NCI-H2107 treated with DMSO at 0.1 percent for 48 hours (cell line): ENCODE measurements at regions not wholly inside any gene's neighbourhood (a gene's known extent, or its start where the extent isn't known, plus 50 kb on each side); places are given as distances from the start of the nearest gene placed in this dataset.

Experiments
- DNase-seq: peaks from one replicate; lab custom pipeline; 2025; ENCODE audit not compliant: unreplicated experiment; lab: John Stamatoyannopoulos, UW

GRCh38 chr18:7288544-7288943, 57.7 kb downstream of the LRRC30 start:
- no peak for DNase-seq

DNA sequence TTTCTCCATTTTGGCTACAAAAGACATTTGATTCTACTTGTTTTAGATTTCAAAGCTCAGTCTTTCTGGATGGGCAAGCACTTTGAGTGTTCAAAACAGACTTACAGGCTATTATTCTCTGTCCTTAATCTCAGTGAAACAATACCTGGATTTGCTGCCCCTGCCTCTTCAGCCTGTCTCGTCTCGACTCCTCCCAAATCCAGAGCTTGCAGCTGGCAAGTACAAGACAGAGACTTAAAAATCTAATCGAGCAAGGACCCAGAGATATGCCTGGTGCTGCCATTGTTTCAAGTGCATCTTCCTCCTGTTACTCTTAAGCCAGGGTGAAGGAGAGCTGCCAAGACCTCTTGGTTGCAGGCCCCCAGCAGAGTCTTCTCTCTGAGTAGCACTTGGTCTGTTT, 59.2 kb downstream of the LRRC30 start:
- DNase-seq: no peak

DNA sequence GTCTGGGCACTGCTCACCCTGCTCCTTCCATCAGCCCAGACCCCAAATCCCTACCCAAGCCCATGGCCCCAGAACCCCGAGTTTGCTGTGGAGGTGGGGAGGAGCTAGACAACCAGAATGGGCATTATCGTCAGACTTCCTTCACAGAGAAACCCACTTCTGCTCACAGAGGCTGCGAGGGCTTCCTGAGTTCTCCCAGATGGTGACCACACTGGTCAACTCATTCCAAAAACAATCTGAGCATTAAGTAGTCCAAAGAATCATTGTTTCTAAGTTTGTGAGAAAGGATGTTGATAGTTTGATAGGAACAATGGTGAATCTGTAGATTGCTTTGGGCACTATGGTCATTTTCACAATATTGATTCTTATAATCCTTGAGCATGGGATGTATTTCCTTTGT, 60.2 kb downstream of the LRRC30 start:
- no peak for DNase-seq

- no peak for DNase-seq
Measured at GRCh38 chr18:7298149-7298548, 67.3 kb downstream of the LRRC30 start.

- peak; percentile 49 for DNase-seq
Measured at GRCh38 chr18:7301094-7301493, 70.2 kb downstream of the LRRC30 start.

DNA sequence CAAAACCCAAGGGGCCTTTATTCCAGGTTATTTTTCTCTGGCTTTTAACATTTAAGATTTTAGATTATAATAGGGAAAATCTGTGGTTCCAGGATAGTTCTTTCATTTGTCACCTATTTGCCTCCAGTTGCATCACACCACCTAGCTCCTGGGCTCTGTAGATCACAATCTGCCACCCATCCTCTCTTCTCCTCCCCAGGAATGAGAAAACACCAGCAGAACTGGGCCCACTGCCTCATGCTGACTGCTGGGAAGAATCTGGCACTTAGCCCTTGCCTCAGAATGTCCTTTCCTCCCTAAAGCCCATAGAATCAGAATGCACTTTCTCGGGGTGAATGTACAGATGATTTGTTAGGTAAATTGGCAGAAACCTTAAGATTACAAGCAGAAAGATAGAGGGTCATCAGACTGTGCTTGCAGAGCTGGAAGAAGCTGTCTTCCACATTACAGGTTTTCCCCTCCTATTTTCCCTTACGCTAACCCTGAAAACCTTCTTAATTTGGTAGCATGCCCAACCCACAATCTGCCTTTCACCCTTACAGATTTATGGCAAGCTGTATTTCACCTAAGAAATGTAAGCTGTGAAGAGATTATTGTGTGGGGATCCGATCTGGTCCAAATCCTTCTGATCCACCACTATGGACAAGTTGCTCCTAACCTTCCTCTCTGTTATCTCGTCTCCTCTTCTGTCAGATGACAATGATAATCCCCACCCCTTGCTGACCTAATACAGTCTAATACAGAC, 72.6 kb downstream of the LRRC30 start:
- no peak for DNase-seq

GRCh38 chr18:7304061-7304370, 73.1 kb downstream of the LRRC30 start:
- DNase-seq: no peak

DNA sequence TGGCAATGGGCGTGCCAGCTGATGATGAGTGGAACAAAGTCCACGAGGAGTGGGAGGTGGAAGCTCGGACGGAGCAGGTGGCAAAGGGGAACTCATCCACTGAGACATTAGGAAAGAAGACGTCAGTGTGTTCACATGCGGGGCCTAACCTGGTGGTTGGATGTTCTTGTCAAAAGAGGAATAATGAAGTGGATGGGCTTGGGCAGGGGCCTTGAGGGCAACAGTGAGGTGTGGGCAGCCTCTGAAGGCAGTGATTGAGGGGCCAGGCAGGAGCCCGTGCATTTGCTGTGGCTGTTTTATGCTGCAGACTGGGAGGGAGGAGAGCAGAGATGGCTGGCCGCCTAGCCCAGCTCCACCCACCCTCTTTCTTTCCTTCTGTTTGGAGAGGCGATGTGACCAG, 74.5 kb downstream of the LRRC30 start:
- DNase-seq: no peak

DNA sequence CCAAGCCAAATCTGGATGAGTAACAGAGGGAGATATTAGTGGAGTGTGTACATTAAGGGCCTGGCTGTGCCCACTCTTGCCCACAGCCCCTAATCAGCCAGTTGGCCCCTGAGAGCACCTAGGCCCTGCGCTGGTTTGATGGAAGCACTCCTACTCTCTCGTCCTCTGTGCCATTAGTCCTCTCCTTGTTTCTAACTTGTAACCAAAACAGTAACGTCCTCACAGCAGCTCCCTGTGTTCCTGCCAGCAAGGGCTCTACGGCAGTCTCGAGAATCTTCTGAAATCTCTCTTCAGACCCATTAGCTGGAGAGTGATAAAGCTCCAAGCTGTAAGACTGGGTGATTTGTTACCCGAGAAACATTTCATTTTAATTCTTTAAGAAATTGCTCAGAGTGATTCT, 76.1 kb downstream of the LRRC30 start:
- DNase-seq: no peak

DNA sequence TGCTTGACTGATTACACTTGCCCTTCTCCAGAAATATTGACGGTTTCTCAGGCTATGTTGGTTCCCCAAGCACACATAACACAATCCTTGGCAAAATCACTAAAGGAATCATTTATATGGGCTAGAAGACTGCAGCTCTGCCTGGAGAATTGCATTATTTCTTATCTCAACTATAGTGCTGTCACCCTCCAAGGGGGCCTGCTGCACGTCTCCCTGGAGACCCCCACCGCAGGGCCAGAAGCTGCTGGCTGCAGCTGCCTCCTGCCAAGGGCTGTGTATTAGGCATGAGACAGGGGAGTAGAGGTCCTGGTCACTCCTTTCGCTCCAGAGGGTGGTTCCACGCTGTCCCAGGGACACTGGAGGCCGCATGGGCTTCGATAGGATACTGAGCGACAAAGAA, 76.6 kb downstream of the LRRC30 start:
- no peak for DNase-seq

- DNase-seq: no peak
Measured at GRCh38 chr18:7317804-7318231, 86.9 kb downstream of the LRRC30 start.

DNA sequence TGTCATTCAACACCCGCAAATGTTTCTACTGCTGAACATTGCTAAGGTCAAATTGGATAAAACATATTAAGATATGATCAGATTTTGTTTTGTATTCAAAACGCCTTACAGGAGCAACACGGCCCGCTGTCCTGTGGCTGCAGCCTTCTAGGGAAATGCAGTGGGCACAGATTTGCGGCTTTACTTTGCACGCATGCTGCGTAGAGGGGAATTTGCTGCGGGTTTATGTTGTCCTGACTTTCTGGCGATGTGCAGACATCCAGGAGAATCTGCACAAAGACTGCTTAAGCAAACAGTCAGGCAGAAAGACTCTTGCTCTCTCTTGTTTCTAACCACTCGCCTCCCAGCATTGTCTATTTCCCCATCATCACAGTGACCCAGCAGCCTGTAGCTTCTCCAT, 88.3 kb downstream of the LRRC30 start:
- no peak for DNase-seq

DNA sequence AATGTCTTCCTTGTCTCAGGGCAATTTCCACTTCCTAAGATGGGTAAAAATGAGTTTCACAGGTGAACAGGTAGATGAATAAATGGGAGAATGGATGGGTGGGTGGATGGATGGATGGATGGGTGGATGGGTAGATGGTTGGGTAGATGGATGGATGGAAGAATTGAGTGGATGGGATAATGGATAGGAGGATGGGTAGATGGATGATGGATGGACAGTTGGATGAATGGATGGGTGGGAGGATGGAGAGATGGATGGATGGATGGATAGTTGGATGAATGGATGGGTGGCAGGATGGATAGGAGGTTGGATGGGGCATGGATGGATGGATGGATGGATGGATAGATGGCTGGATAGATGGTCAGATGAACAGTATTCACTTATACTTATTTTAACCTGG, 90.9 kb downstream of the LRRC30 start:
- no peak for DNase-seq

GRCh38 chr18:7322817-7323485, 92.1 kb downstream of the LRRC30 start:
- DNase-seq: no peak

DNA sequence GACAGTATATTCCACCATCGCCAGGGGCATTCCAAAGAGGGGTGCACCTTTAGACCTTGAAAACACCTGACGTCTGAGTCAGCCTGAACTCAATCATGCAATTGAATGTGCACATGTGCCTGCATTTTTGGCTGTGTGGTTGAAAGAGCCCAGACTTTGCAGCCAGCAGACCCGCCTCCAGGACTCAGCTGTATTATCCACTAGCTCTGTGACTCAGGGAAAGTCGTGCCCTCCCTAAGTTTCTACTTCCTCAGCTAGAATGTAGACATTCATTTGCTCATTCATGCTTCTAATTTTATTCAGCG, 94.2 kb downstream of the LRRC30 start:
- DNase-seq: no peak

GRCh38 chr18:7329016-7329415, 98.1 kb downstream of the LRRC30 start:
- DNase-seq: no peak

DNA sequence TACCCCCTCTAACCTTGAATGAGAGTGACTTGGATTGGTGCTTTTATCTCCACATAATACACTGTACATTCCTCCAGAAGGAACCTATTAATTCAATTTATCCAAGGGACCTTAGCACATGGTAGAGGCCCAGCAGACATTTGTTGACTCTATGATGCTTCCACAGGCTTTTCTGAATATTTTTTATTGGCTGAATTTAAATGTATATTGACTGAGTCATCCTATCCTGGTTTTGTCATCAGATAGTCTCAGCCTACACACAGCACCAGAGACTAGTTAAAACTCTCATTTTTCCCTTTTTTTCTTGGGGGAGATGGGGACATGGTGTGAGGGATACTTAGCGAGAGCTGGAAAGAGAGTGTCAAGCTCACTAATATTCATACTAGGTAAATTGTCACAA, 101.6 kb downstream of the LRRC30 start:
- DNase-seq: no peak

DNA sequence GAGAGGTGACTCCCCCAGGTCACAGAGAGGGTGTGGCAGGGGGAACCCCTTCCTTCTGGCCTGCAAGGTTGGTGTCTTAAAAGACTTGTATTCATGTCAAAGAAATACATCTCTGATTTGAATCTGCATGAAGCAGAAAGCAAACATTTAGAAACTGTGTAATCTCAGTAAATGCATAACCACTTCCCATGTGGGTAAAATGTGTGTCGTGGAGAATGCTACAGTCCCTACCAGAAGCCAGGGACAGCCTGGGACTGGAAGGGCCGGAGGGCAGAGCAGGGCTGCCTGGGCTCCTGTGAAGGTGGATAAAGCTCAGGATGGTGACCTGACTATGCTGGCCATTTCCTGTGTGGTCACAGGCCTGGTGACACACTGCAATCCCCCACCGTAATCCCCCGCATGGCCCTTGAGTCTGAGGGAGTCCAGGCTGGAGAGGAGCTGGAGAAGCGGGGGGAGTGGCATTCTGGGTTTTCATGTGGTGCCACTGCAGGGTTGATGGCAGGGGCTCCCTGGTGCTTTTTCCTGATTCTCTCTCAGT, 102.2 kb downstream of the LRRC30 start:
- DNase-seq: no peak

GRCh38 chr18:7334973-7335568, 104.2 kb downstream of the LRRC30 start:
- DNase-seq: no peak

DNA sequence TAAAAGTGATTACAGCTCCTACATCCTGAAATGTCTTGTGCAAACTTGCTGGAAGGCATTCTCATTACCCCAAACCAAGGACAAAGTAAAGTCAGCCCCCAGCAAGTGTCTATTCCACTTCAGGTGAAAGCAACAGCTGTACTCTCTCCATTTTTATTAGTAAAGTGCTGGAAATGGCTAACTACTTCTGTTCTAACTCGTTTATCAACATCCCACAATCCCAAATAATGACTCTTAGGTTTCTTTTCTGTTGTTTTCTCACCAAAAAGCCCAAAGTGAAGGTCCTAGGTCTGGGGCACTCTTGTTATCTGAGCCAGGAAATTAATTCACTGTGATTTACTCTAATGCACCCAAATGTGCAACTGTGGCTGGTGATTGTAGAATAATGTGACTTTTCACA, 105.7 kb downstream of the LRRC30 start:
- no peak for DNase-seq

GRCh38 chr18:7338846-7339245, 108.0 kb downstream of the LRRC30 start:
- DNase-seq: no peak

DNA sequence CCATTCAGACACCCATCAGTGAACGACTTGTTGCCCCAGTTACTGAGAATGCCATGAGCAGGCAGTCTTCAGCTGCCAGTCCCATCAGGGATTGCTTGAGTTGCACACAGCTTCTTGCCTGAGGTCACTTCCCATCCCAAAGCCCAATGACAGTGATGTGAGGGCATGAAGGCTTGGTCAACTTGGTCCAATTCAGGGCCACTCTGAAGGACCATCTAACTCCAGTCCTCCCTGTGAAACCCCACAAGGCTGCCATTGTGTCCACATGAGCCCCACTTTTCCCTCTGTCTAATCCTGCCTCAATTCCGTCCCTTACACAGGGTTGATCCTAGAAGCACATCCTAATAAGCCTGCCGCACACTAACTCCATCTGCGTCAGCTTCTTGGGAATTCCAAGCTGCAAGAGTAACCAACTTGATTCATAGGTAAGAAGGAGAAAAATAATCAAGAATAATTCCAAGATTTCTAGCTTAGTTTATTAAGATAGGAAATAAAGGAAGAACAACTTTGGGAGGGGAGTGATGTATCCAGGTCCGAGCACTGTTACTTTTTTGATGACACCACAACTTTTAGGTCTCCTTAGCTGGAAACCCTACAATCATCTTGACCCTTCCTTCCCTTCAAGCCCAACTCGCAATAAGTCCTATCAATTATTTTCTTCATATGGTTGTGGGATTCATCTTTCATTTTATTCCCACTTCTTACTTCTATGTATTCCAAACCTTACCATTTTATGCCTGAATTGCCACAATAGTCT, 110.9 kb downstream of the LRRC30 start:
- no peak for DNase-seq
